A549 (cell line): ENCODE measurements at regions not wholly inside any gene's neighbourhood (a gene's known extent, or its start where the extent isn't known, plus 50 kb on each side); places are given as distances from the start of the nearest gene placed in this dataset.
A peak's percentile ranks its signal among the peaks of the same experiment; 100 is the strongest.

Source experiments
- ATAC-seq, 2 experiments: fragments of 200-7000 bp in 1 of 2; fragments of >200 bp in 1 of 2; cut with Nextera tagmentation in 1 of 2; cut with Tn5 transposase in 1 of 2; 3 replicates each; pipeline versions ENCODE4 v1.8.0 to v1.9.1; 2018 to 2020; ENCODE audit warnings: mild to moderate bottlenecking in 1 of 2, moderate library complexity in 1 of 2
- CTCF ChIA-PET: fragments of 300-600 bp; sonication (Branson Sonifier 250); formaldehyde crosslinking; extraction: SDS; loops from one replicate; lab custom pipeline; 2021; ENCODE audit warnings: antibody characterized with exemption, inconsistent platforms; lab: Yijun Ruan, JAX
- POLR2A ChIA-PET: fragments of 350-600 bp; formaldehyde crosslinking; extraction: SDS; loops from one replicate; lab custom pipeline; 2021; ENCODE audit warnings: antibody characterized with exemption, inconsistent platforms; lab: Yijun Ruan, JAX
- DNase-seq, 2 experiments: peaks; one replicate each; pipeline versions ENCODE4 v3.0.0 to v3.0.0-alpha.2; 2011 to 2016; ENCODE audit warnings: low read depth in 1 of 2, low spot score in 1 of 2
- FAIRE-seq: peaks from 2 replicates; lab custom pipeline; 2011; peaks lifted over from hg19 to GRCh38; lab: Jason Lieb, UNC
- H3K27ac ChIP-seq, 2 experiments: fragments of >200 bp; sonication (Bioruptor Twin); formaldehyde crosslinking; 3 replicates each; pipeline ENCODE4 v1.5.1; 2016 to 2017
- H3K4me1 ChIP-seq: fragments of >200 bp; sonication (Bioruptor Twin); formaldehyde crosslinking; 3 replicates; pipeline ENCODE4 v1.6.1; 2016
- H3K4me2 ChIP-seq: fragments of >200 bp; sonication (Bioruptor Twin); formaldehyde crosslinking; 3 replicates; pipeline ENCODE4 v1.6.1; 2016
- H3K4me3 ChIP-seq: fragments of >200 bp; sonication (Bioruptor Twin); formaldehyde crosslinking; 3 replicates; pipeline ENCODE4 v1.5.1; 2016
- H3K9me3 ChIP-seq: fragments of >200 bp; sonication (Bioruptor Twin); formaldehyde crosslinking; 3 replicates; pipeline ENCODE4 v1.6.1; 2016
- BHLHE40 ChIP-seq: IDR thresholded peaks from 2 replicates; pipeline ENCODE4 v1.6.1; 2012; ENCODE audit warnings: low read depth, low read length, inconsistent platforms
- CBX2 ChIP-seq: fragments of 200-600 bp; sonication (generic); IDR thresholded peaks from 2 replicates; pipeline ENCODE4 v1.6.1; 2016; ENCODE audit warnings: low read depth, mild to moderate bottlenecking, borderline replicate concordance
- EHMT2 ChIP-seq: fragments of 200-600 bp; sonication (generic); IDR thresholded peaks from 2 replicates; pipeline ENCODE4 v1.6.1; 2016; ENCODE audit warnings: antibody characterized with exemption, low read depth, mild to moderate bottlenecking, moderate library complexity
- ESRRA ChIP-seq: fragments of 150-350 bp; IDR thresholded peaks from 2 replicates; pipeline ENCODE4 v1.6.1; 2014; ENCODE audit warnings: mild to moderate bottlenecking, low read length, borderline replicate concordance
- GATA3 ChIP-seq: IDR thresholded peaks from 2 replicates; pipeline ENCODE4 v1.6.1; 2012; ENCODE audit warnings: borderline replicate concordance
- HDAC2 ChIP-seq: fragments of 200-600 bp; sonication (generic); IDR thresholded peaks from 2 replicates; pipeline ENCODE4 v1.6.1; 2016
- HEYL ChIP-seq: fragments of 250-450 bp; sonication (Bioruptor Pico); IDR thresholded peaks from 2 replicates; pipeline ENCODE4 v1.8.0; 2021; ENCODE audit warnings: mild to moderate bottlenecking, moderate library complexity
- HOXA7 ChIP-seq: fragments of 250-450 bp; sonication (Bioruptor Pico); IDR thresholded peaks from 2 replicates; pipeline ENCODE4 v1.5.0; 2020; ENCODE audit warnings: mild to moderate bottlenecking, moderate library complexity
- MAFK ChIP-seq: fragments of 450-650 bp; IDR thresholded peaks from 2 replicates; pipeline ENCODE4 v1.6.1; 2014; ENCODE audit not compliant: partially characterized antibody
- NPAS2 ChIP-seq: fragments of 250-450 bp; sonication (Bioruptor Pico); IDR thresholded peaks from 2 replicates; pipeline ENCODE4 v1.8.0; 2022; ENCODE audit warnings: mild to moderate bottlenecking, moderate library complexity, borderline replicate concordance
- PHF8 ChIP-seq: fragments of 200-600 bp; sonication (generic); IDR thresholded peaks from 2 replicates; pipeline ENCODE4 v1.6.1; 2016; ENCODE audit warnings: low read depth, mild to moderate bottlenecking, antibody characterized with exemption, moderate library complexity, borderline replicate concordance
- RCOR1 ChIP-seq: fragments of 150-350 bp; IDR thresholded peaks from 2 replicates; pipeline ENCODE4 v1.6.1; 2014; ENCODE audit warnings: antibody characterized with exemption, low read length, low read depth
- RFX5 ChIP-seq: fragments of 450-650 bp; IDR thresholded peaks from 2 replicates; pipeline ENCODE4 v1.7.1; 2014; ENCODE audit warnings: antibody characterized with exemption, mild to moderate bottlenecking, moderate library complexity
- RNF2 ChIP-seq: fragments of 200-600 bp; sonication (generic); IDR thresholded peaks from 2 replicates; pipeline ENCODE4 v1.6.1; 2016; ENCODE audit warnings: low read depth, mild to moderate bottlenecking, antibody characterized with exemption, moderate library complexity, borderline replicate concordance
- WGBS: methylation state at CpG from one replicate; pipeline ENCODE4 v1.1.6; 2017; ENCODE audit errors: missing lambda C conversion rate; 5-methylcytosine and 5-hydroxymethylcytosine counted together
- TF ChIP-seq, protein P1 (sequence below): fragments of 450-650 bp; IDR thresholded peaks from 2 replicates; pipeline ENCODE4 v1.6.1; 2014; ENCODE audit warnings: antibody characterized with exemption
- TF ChIP-seq, protein P2 (sequence below): fragments of 250-450 bp; sonication (Bioruptor Pico); IDR thresholded peaks from 2 replicates; pipeline ENCODE4 v1.5.0; 2020; ENCODE audit warnings: low read depth, mild to moderate bottlenecking, moderate library complexity
- TF ChIP-seq, protein P3 (sequence below): fragments of 150-350 bp; IDR thresholded peaks from 2 replicates; pipeline ENCODE4 v1.6.1; 2014; ENCODE audit warnings: low read depth, mild to moderate bottlenecking, low read length
- TF ChIP-seq, protein P4 (sequence below): fragments of >200 bp; sonication (Bioruptor Twin); formaldehyde crosslinking; IDR thresholded peaks from 2 replicates; pipeline ENCODE4 v1.6.1; 2016

DNA sequence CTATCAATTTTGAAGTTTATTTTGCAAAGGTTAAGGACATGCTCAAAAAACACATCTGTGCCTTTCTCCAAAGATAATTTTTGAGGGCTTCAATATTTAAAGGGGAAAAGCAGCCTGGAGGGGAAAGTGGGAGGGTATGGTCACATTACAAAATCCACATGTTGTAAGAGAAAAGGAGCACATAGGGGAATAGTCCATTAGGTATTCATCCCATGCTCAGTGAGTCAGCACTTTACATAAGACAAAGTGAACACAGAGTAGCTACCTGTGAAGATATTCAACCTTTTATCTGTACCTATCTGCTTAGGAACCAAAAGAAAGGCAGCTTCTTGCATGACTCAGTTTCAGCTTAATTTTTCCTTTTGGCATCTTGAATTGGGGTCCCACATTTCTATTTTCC is 932.0 kb downstream of the SLITRK6 start:
- no peak for ATAC-seq
- POLR2A ChIA-PET = no interaction called here

DNA sequence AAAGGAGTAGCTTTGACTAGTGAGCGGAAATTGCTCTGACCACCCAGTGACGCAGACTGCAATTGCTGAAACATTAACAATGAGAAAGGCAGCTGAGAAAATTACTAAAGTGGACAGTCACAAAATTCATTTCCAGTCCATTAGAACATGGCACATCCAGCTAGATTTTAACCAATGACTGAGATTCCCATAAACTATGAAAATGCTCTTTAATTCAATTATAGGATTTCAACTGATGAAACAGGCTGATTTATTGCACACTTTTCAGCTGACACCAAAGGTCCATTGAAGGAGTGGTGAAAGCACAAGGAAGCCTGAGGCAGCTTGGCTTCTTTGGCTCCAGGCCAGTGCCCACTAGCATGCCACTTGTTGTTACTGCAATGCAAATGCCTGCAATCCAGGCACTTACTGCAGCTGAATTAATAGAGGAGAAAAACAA is 933.4 kb downstream of the SLITRK6 start:
- Histone ChIP-seq H3K4me2 (no peak overlapping the region), H3K27ac (no peak overlapping the region), H3K9me3 (no peaks in the 10 kb centered on the region), H3K4me3 (no peak overlapping the region), H3K4me1 (no peaks in the 10 kb centered on the region)
- TF ChIP-seq BHLHE40 = no peak
- TF ChIP-seq NPAS2 (CRISPR knock-in tag) = no peak
- no peak for TF ChIP-seq GATA3
- no peak for TF ChIP-seq MAFK
- no peak for TF ChIP-seq CBX2
- no peak for TF ChIP-seq HDAC2
- TF ChIP-seq, protein P1, sequence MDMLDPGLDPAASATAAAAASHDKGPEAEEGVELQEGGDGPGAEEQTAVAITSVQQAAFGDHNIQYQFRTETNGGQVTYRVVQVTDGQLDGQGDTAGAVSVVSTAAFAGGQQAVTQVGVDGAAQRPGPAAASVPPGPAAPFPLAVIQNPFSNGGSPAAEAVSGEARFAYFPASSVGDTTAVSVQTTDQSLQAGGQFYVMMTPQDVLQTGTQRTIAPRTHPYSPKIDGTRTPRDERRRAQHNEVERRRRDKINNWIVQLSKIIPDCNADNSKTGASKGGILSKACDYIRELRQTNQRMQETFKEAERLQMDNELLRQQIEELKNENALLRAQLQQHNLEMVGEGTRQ = no peak
- no peak for TF ChIP-seq RCOR1
- TF ChIP-seq, protein P2, sequence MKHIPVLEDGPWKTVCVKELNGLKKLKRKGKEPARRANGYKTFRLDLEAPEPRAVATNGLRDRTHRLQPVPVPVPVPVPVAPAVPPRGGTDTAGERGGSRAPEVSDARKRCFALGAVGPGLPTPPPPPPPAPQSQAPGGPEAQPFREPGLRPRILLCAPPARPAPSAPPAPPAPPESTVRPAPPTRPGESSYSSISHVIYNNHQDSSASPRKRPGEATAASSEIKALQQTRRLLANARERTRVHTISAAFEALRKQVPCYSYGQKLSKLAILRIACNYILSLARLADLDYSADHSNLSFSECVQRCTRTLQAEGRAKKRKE = no peak
- TF ChIP-seq ESRRA = no peak
- no peak for TF ChIP-seq RNF2
- 82% methylated on average over 2 of the region's 2 CpGs for WGBS
- FAIRE-seq = no peak
- ChIA-PET POLR2A (no interaction called here), CTCF (no interaction called here)
- DNase-seq = peak in 1 of 2 experiments; percentile 10
- ATAC-seq = no peak

More for the DNA sequence above, 932.0 kb downstream of the SLITRK6 start:
- Histone ChIP-seq H3K9me3 (no peaks in the 10 kb centered on the region), H3K4me1 (no peaks in the 10 kb centered on the region), H3K4me3 (no peak overlapping the region), H3K4me2 (no peak overlapping the region), H3K27ac (no peak overlapping the region)
- CTCF ChIA-PET = no interaction called here
- TF ChIP-seq CBX2 = no peak
- TF ChIP-seq NPAS2 (CRISPR knock-in tag) = no peak
- TF ChIP-seq HEYL (CRISPR knock-in tag) = no peak
- peak; percentile 20 for TF ChIP-seq MAFK
- no peak for TF ChIP-seq HOXA7 (CRISPR knock-in tag)
- no peak for TF ChIP-seq BHLHE40
- TF ChIP-seq, protein P1 = no peak
- no peak for TF ChIP-seq RNF2
- DNase-seq (peak in 1 of 2 experiments; percentile 6), FAIRE-seq (no peak)

DNA sequence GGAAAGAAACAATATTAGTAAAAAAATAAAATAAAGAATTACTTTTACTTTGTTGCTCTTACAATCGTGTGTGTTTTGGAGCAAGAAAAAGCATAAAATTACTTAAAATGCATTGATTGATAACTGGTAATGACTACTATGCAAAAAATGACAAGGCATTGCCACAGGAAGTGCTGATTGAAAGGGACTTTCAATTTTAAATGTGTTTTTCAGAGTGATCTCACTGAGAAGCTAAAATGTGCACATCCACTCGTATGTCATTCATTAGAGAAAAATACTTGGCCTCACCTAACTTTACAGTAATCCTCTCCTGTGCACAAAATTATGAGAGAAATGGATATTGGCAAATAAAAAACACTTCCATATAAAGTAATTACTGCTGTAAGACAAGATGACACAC is 934.9 kb downstream of the SLITRK6 start:
- H3K9me3 ChIP-seq = no peaks in the 10 kb centered on the region
- no peak overlapping the region for H3K27ac ChIP-seq
- WGBS = 33% methylated on average over 2 of the region's 2 CpGs
- H3K4me1 ChIP-seq = no peaks in the 10 kb centered on the region
- FAIRE-seq (no peak), ATAC-seq (no peak), DNase-seq (no peak)
- POLR2A ChIA-PET = no interaction called here
- CTCF ChIA-PET = no interaction called here
- no peak overlapping the region for H3K4me3 ChIP-seq
- no peak for TF ChIP-seq ESRRA
- TF ChIP-seq, protein P3, sequence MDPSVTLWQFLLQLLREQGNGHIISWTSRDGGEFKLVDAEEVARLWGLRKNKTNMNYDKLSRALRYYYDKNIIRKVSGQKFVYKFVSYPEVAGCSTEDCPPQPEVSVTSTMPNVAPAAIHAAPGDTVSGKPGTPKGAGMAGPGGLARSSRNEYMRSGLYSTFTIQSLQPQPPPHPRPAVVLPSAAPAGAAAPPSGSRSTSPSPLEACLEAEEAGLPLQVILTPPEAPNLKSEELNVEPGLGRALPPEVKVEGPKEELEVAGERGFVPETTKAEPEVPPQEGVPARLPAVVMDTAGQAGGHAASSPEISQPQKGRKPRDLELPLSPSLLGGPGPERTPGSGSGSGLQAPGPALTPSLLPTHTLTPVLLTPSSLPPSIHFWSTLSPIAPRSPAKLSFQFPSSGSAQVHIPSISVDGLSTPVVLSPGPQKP = no peak
- no peak for TF ChIP-seq RFX5
- TF ChIP-seq, protein P4, sequence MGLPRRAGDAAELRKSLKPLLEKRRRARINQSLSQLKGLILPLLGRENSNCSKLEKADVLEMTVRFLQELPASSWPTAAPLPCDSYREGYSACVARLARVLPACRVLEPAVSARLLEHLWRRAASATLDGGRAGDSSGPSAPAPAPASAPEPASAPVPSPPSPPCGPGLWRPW = no peak
- TF ChIP-seq PHF8 = no peak
- TF ChIP-seq, protein P1 = no peak
- no peak for TF ChIP-seq EHMT2
- H3K4me2 ChIP-seq = no peak overlapping the region
